PC-9 (cell line): ENCODE measurements at regions not wholly inside any gene's neighbourhood (a gene's known extent, or its start where the extent isn't known, plus 50 kb on each side); places are given as distances from the start of the nearest gene placed in this dataset.

ENCODE experiments used
- BruUV-seq: library from RNA; stranded (reverse); fragments of 400-500 nt; replicated peaks from 2 replicates; lab custom pipeline; 2021; lab: Mats Ljungman, UMichigan
- CTCF ChIA-PET: fragments of 300-600 bp; sonication (Branson Sonifier 250); formaldehyde crosslinking; loops from one replicate; lab custom pipeline; 2022; ENCODE audit warnings: antibody characterized with exemption; lab: Charles Lee
- POLR2A ChIA-PET: fragments of 300-600 bp; sonication (Branson Sonifier 250); formaldehyde crosslinking; loops from one replicate; lab custom pipeline; 2022; ENCODE audit warnings: antibody characterized with exemption; ENCODE audit not compliant: unreplicated experiment; lab: Charles Lee
- DNase-seq, 2 experiments: peaks; one replicate each; pipeline versions ENCODE4 v3.0.0 to v3.0.0-alpha.2; 2015 to 2022; ENCODE audit warnings: mixed read lengths in 1 of 2
- H2AFZ ChIP-seq: fragments of 200-600 bp; sonication (generic); 2 replicates; pipeline ENCODE4 v1.8.1; 2017; ENCODE audit warnings: antibody characterized with exemption
- H3F3A ChIP-seq: fragments of 200-600 bp; sonication (generic); 2 replicates; pipeline ENCODE4 v1.8.1; 2017; ENCODE audit warnings: antibody characterized with exemption, mild to moderate bottlenecking, low read depth; ENCODE audit not compliant: insufficient read depth
- H3K27ac ChIP-seq: fragments of 200-600 bp; sonication (generic); 2 replicates; pipeline ENCODE4 v1.6.1; 2016; ENCODE audit warnings: mixed run types
- H3K27me3 ChIP-seq: fragments of 200-600 bp; sonication (generic); 2 replicates; pipeline ENCODE4 v1.6.1; 2016; ENCODE audit warnings: low read depth, mixed run types; ENCODE audit not compliant: insufficient read depth
- H3K36me3 ChIP-seq: fragments of 200-600 bp; sonication (generic); 2 replicates; pipeline ENCODE4 v1.6.1; 2016; ENCODE audit warnings: low read depth, mixed run types
- H3K4me1 ChIP-seq: fragments of 200-600 bp; sonication (generic); replicated peaks from 2 replicates; pipeline ENCODE4 v1.6.1; 2016; ENCODE audit warnings: mixed run types; ENCODE audit not compliant: insufficient read depth
- H3K4me2 ChIP-seq: fragments of 200-600 bp; sonication (generic); 2 replicates; pipeline ENCODE4 v1.6.1; 2017; ENCODE audit warnings: mixed run types
- H3K4me3 ChIP-seq: fragments of 200-600 bp; sonication (generic); 2 replicates; pipeline ENCODE4 v1.6.1; 2016; ENCODE audit warnings: mixed run types
- H3K79me2 ChIP-seq: fragments of 200-600 bp; sonication (generic); 2 replicates; pipeline ENCODE4 v1.6.1; 2017; ENCODE audit warnings: low read depth, mixed run types
- H3K9me2 ChIP-seq: fragments of 200-600 bp; sonication (generic); 2 replicates; pipeline ENCODE4 v1.8.1; 2017; ENCODE audit warnings: mild to moderate bottlenecking; ENCODE audit not compliant: insufficient read depth
- H3K9me3 ChIP-seq: fragments of 200-600 bp; sonication (generic); 2 replicates; pipeline ENCODE4 v1.8.1; 2016; ENCODE audit warnings: low read depth; ENCODE audit not compliant: insufficient read depth
- H4K20me1 ChIP-seq: fragments of 200-600 bp; sonication (generic); 2 replicates; pipeline ENCODE4 v1.8.1; 2017; ENCODE audit not compliant: insufficient read depth
- CTCF ChIP-seq: fragments of 200-600 bp; sonication (generic); conservative IDR thresholded peaks from 2 replicates; pipeline ENCODE4 v1.6.1; 2017; ENCODE audit warnings: mixed run types, antibody characterized with exemption, mild to moderate bottlenecking, moderate library complexity
- EZH2 ChIP-seq: fragments of 200-600 bp; sonication (generic); IDR thresholded peaks from 2 replicates; pipeline ENCODE4 v1.8.0; 2017; ENCODE audit warnings: antibody characterized with exemption, low read depth
- intact Hi-C: fragments of 100-400 bp; cut with micrococcal nuclease; formaldehyde crosslinking; loops from one replicate; pipeline ENCODE4 v1.10.0; 2022; ENCODE audit not compliant: unreplicated experiment

GRCh38 chr15:53851110-53851848, 91.8 kb upstream of the WDR72 start:
- H3K79me2 ChIP-seq = no peaks in the 10 kb centered on the region
- H3K4me2 ChIP-seq = no peak overlapping the region
- no peaks in the 10 kb centered on the region for H3K9me2 ChIP-seq
- H3K4me3 ChIP-seq = no peak overlapping the region
- no peaks in the 10 kb centered on the region for H3K27me3 ChIP-seq
- BruUV-seq = no TSS peak
- DNase-seq = no peak
- TF ChIP-seq CTCF = no peak
- no peak for TF ChIP-seq EZH2
- intact Hi-C loops = no loop called here
- no peaks in the 10 kb centered on the region for H3K9me3 ChIP-seq
- H3K36me3 ChIP-seq = no peaks in the 10 kb centered on the region
- CTCF ChIA-PET = no interaction called here
- H3F3A ChIP-seq = no peaks in the 10 kb centered on the region
- no peaks in the 10 kb centered on the region for H3K4me1 ChIP-seq
- POLR2A ChIA-PET = no interaction called here
- H4K20me1 ChIP-seq = no peaks in the 10 kb centered on the region
- H2AFZ ChIP-seq = no peak overlapping the region
- no peak overlapping the region for H3K27ac ChIP-seq

- H3K36me3 ChIP-seq = no peaks in the 10 kb centered on the region
- intact Hi-C loops = no loop called here
- CTCF ChIA-PET = no interaction called here
- no peak overlapping the region for H3K4me2 ChIP-seq
- no peaks in the 10 kb centered on the region for H4K20me1 ChIP-seq
- H3F3A ChIP-seq = no peaks in the 10 kb centered on the region
- no peaks in the 10 kb centered on the region for H3K27me3 ChIP-seq
- TF ChIP-seq EZH2 (no peak), CTCF (no peak)
- no peak overlapping the region for H3K27ac ChIP-seq
- H3K9me3 ChIP-seq = no peaks in the 10 kb centered on the region
- no peaks in the 10 kb centered on the region for H3K4me1 ChIP-seq
- H3K9me2 ChIP-seq = no peaks in the 10 kb centered on the region
- H2AFZ ChIP-seq = no peak overlapping the region
- H3K4me3 ChIP-seq = no peak overlapping the region
- H3K79me2 ChIP-seq = no peaks in the 10 kb centered on the region
- no peak for DNase-seq
- no TSS peak for BruUV-seq
- POLR2A ChIA-PET = no interaction called here
Observed at GRCh38 chr15:53847745-53848144, 88.3 kb upstream of the WDR72 start.

GRCh38 chr15:53844634-53845033, 85.2 kb upstream of the WDR72 start:
- H3K9me2 ChIP-seq = no peaks in the 10 kb centered on the region
- H3K36me3 ChIP-seq = no peaks in the 10 kb centered on the region
- H3K27ac ChIP-seq = no peak overlapping the region
- no TSS peak for BruUV-seq
- no peak for DNase-seq
- POLR2A ChIA-PET = no interaction called here
- H3K79me2 ChIP-seq = no peaks in the 10 kb centered on the region
- no peak overlapping the region for H2AFZ ChIP-seq
- H3K9me3 ChIP-seq = no peaks in the 10 kb centered on the region
- no peak overlapping the region for H3K4me3 ChIP-seq
- H3F3A ChIP-seq = no peaks in the 10 kb centered on the region
- CTCF ChIA-PET = no interaction called here
- no peaks in the 10 kb centered on the region for H3K4me1 ChIP-seq
- no peaks in the 10 kb centered on the region for H4K20me1 ChIP-seq
- H3K4me2 ChIP-seq = no peak overlapping the region
- H3K27me3 ChIP-seq = no peaks in the 10 kb centered on the region
- intact Hi-C loops = no loop called here
- no peak for TF ChIP-seq EZH2
- TF ChIP-seq CTCF = no peak
